Liver (tissue), 8 donors: ENCODE measurements at regions not wholly inside any gene's neighbourhood (a gene's known extent, or its start where the extent isn't known, plus 50 kb on each side); places are given as distances from the start of the nearest gene placed in this dataset.

Source experiments
- DNase-seq: peaks from one replicate; pipeline ENCODE4 v3.0.0-alpha.2; 2017; ENCODE audit warnings: low spot score
- H3K27ac ChIP-seq, 2 donors: one replicate each; pipeline ENCODE4 v1.7.0; 2013; ENCODE audit warnings: inconsistent platforms in 2 of 2, low read length in 2 of 2, control low read depth in 1 of 2, low read depth in 1 of 2, mild to moderate bottlenecking in 1 of 2
- H3K27me3 ChIP-seq, 4 donors: one replicate each; pipeline versions ENCODE4 v1.6.1 to v1.7.0; 2013; ENCODE audit warnings: low read length in 3 of 4, inconsistent platforms in 1 of 4, mild to moderate bottlenecking in 1 of 4, moderate library complexity in 1 of 4; ENCODE audit not compliant: control insufficient read depth in 4 of 4, insufficient read depth in 4 of 4
- H3K36me3 ChIP-seq, 4 donors: one replicate each; pipeline versions ENCODE4 v1.6.1 to v1.7.0; 2013; ENCODE audit warnings: low read length in 3 of 4, mild to moderate bottlenecking in 3 of 4, low read depth in 1 of 4, moderate library complexity in 1 of 4; ENCODE audit not compliant: control insufficient read depth in 4 of 4, insufficient read depth in 3 of 4
- H3K4me1 ChIP-seq, 4 donors: one replicate each; pipeline versions ENCODE4 v1.6.1 to v1.7.0; 2013; ENCODE audit warnings: low read length in 3 of 4, mild to moderate bottlenecking in 3 of 4, moderate library complexity in 1 of 4; ENCODE audit not compliant: control insufficient read depth in 4 of 4, insufficient read depth in 4 of 4
- H3K4me3 ChIP-seq, 3 donors: one replicate each; pipeline versions ENCODE4 v1.6.1 to v1.7.0; 2013; ENCODE audit warnings: low read length in 3 of 3, control low read depth in 1 of 3, low read depth in 1 of 3, mild to moderate bottlenecking in 1 of 3
- H3K9ac ChIP-seq, 2 donors: one replicate each; pipeline ENCODE4 v1.7.0; 2013; ENCODE audit warnings: low read length in 2 of 2, mild to moderate bottlenecking in 2 of 2, moderate library complexity in 2 of 2, control low read depth in 1 of 2, low read depth in 1 of 2
- H3K9me3 ChIP-seq, 4 donors: one replicate each; pipeline versions ENCODE4 v1.6.1 to v1.7.0; 2013; ENCODE audit warnings: low read length in 3 of 4; ENCODE audit not compliant: control insufficient read depth in 4 of 4
- ATF3 ChIP-seq: IDR thresholded peaks from 2 replicates; pipeline ENCODE4 v1.6.1; 2016; ENCODE audit warnings: antibody characterized with exemption
- EGR1 ChIP-seq, 2 donors: IDR thresholded peaks; 2 replicates each; pipeline ENCODE4 v1.6.1; 2016 to 2018; ENCODE audit warnings: antibody characterized with exemption in 2 of 2, low read depth in 2 of 2
- FOXA1 ChIP-seq: IDR thresholded peaks from 2 replicates; pipeline ENCODE4 v1.6.1; 2016; ENCODE audit warnings: antibody characterized with exemption
- FOXA2 ChIP-seq: IDR thresholded peaks from 2 replicates; pipeline ENCODE4 v1.6.1; 2016; ENCODE audit warnings: antibody characterized with exemption
- GABPA ChIP-seq, 2 donors: IDR thresholded peaks in 1 of 2; conservative IDR thresholded peaks in 1 of 2; 2 replicates each; pipeline ENCODE4 v1.6.1; 2016; ENCODE audit warnings: antibody characterized with exemption in 2 of 2, mild to moderate bottlenecking in 1 of 2, moderate library complexity in 1 of 2
- HNF4A ChIP-seq, 2 donors: conservative IDR thresholded peaks; 2 replicates each; pipeline ENCODE4 v1.6.1; 2016; ENCODE audit warnings: antibody characterized with exemption in 2 of 2, mild to moderate bottlenecking in 2 of 2
- HNF4G ChIP-seq: IDR thresholded peaks from 2 replicates; pipeline ENCODE4 v1.6.1; 2016; ENCODE audit warnings: antibody characterized with exemption
- JUND ChIP-seq, 2 donors: IDR thresholded peaks; 2 replicates each; pipeline ENCODE4 v1.6.1; 2016; ENCODE audit warnings: antibody characterized with exemption in 2 of 2
- MAX ChIP-seq: IDR thresholded peaks from 2 replicates; pipeline ENCODE4 v1.6.1; 2016; ENCODE audit warnings: antibody characterized with exemption
- NR2F2 ChIP-seq: IDR thresholded peaks from 2 replicates; pipeline ENCODE4 v1.6.1; 2016; ENCODE audit warnings: antibody characterized with exemption
- RAD21 ChIP-seq, 2 donors: IDR thresholded peaks; 2 replicates each; pipeline ENCODE4 v1.6.1; 2016; ENCODE audit warnings: antibody characterized with exemption in 2 of 2, mild to moderate bottlenecking in 2 of 2
- RXRA ChIP-seq, 2 donors: IDR thresholded peaks; 2 replicates each; pipeline ENCODE4 v1.6.1; 2017 to 2018; ENCODE audit warnings: antibody characterized with exemption in 2 of 2, mild to moderate bottlenecking in 1 of 2
- SP1 ChIP-seq: IDR thresholded peaks from 2 replicates; pipeline ENCODE4 v1.6.1; 2018; ENCODE audit warnings: antibody characterized with exemption, mild to moderate bottlenecking
- TAF1 ChIP-seq: conservative IDR thresholded peaks from 2 replicates; pipeline ENCODE4 v1.6.1; 2016; ENCODE audit warnings: antibody characterized with exemption, mild to moderate bottlenecking
- YY1 ChIP-seq: IDR thresholded peaks from 2 replicates; pipeline ENCODE4 v1.6.1; 2016; ENCODE audit warnings: antibody characterized with exemption, mild to moderate bottlenecking
- ZBTB33 ChIP-seq: IDR thresholded peaks from 2 replicates; pipeline ENCODE4 v1.6.1; 2016; ENCODE audit warnings: antibody characterized with exemption
- WGBS: extraction: QIAGEN DNeasy Blood & Tissue Kit; methylation state at CpG from one replicate; pipeline ENCODE4 v1.1.7; 2013; 5-methylcytosine and 5-hydroxymethylcytosine counted together
- TF ChIP-seq, protein P1 (sequence below): fragments of 150-350 bp; IDR thresholded peaks from 2 replicates; pipeline ENCODE4 v1.5.1; 2017; ENCODE audit warnings: improper control_type of control experiment, low read depth, low read length; ENCODE audit not compliant: missing input control
- TF ChIP-seq, protein P2 (sequence below): IDR thresholded peaks from 2 replicates; pipeline ENCODE4 v1.6.1; 2016; ENCODE audit warnings: antibody characterized with exemption, mild to moderate bottlenecking
- donor health status: healthy.
- donor health status: healthy.
- donor health status: healthy.
- donor health status: healthy.
- donor health status: healthy.

- H3K27me3 ChIP-seq = no peaks in the 10 kb centered on the region
- TF ChIP-seq FOXA1 (no peak), RXRA (IDR thresholded peaks at IDR 0.05) (no peak), NR2F2 (no peak), ATF3 (no peak), HNF4A (conservative IDR thresholded peaks at IDR 0.05) (no peak), RAD21 (IDR thresholded peaks at IDR 0.05) (no peak), SP1 (no peak), YY1 (no peak), MAX (no peak), FOXA2 (no peak)
- TF ChIP-seq, protein P1, sequence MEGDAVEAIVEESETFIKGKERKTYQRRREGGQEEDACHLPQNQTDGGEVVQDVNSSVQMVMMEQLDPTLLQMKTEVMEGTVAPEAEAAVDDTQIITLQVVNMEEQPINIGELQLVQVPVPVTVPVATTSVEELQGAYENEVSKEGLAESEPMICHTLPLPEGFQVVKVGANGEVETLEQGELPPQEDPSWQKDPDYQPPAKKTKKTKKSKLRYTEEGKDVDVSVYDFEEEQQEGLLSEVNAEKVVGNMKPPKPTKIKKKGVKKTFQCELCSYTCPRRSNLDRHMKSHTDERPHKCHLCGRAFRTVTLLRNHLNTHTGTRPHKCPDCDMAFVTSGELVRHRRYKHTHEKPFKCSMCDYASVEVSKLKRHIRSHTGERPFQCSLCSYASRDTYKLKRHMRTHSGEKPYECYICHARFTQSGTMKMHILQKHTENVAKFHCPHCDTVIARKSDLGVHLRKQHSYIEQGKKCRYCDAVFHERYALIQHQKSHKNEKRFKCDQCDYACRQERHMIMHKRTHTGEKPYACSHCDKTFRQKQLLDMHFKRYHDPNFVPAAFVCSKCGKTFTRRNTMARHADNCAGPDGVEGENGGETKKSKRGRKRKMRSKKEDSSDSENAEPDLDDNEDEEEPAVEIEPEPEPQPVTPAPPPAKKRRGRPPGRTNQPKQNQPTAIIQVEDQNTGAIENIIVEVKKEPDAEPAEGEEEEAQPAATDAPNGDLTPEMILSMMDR = no peak
- no peak overlapping the region for H3K4me3 ChIP-seq
- no peaks in the 10 kb centered on the region for H3K36me3 ChIP-seq
- WGBS = 89% methylated on average over 3 of the region's 3 CpGs
- H3K9ac ChIP-seq = no peak overlapping the region
- H3K27ac ChIP-seq = no peak overlapping the region
- H3K9me3 ChIP-seq = no peaks in the 10 kb centered on the region
- no peaks in the 10 kb centered on the region for H3K4me1 ChIP-seq
- no peak for DNase-seq
Measured at GRCh38 chr5:18057725-18058124, 423.5 kb downstream of the TAF11L14 start.

GRCh38 chr5:18067615-18068014, 433.4 kb downstream of the TAF11L14 start:
- no peaks in the 10 kb centered on the region for H3K27me3 ChIP-seq
- H3K27ac ChIP-seq = no peak overlapping the region
- no peak for DNase-seq
- H3K9me3 ChIP-seq = no peaks in the 10 kb centered on the region
- H3K9ac ChIP-seq = no peak overlapping the region
- H3K4me3 ChIP-seq = no peak overlapping the region
- TF ChIP-seq EGR1 (IDR thresholded peaks at IDR 0.05; ENCODE audit: low read depth in 2 of 2) (no peak), ATF3 (no peak), GABPA (IDR thresholded peaks at IDR 0.05 in 1 of 2, conservative IDR thresholded peaks at IDR 0.05 in 1 of 2) (no peak), NR2F2 (no peak), MAX (no peak), JUND (IDR thresholded peaks at IDR 0.05) (no peak), YY1 (no peak), HNF4A (conservative IDR thresholded peaks at IDR 0.05) (no peak), FOXA1 (no peak), RAD21 (IDR thresholded peaks at IDR 0.05) (no peak), TAF1 (no peak), RXRA (IDR thresholded peaks at IDR 0.05) (no peak), SP1 (no peak), ZBTB33 (no peak), FOXA2 (no peak), HNF4G (no peak)
- TF ChIP-seq, protein P1 = no peak
- TF ChIP-seq, protein P2, sequence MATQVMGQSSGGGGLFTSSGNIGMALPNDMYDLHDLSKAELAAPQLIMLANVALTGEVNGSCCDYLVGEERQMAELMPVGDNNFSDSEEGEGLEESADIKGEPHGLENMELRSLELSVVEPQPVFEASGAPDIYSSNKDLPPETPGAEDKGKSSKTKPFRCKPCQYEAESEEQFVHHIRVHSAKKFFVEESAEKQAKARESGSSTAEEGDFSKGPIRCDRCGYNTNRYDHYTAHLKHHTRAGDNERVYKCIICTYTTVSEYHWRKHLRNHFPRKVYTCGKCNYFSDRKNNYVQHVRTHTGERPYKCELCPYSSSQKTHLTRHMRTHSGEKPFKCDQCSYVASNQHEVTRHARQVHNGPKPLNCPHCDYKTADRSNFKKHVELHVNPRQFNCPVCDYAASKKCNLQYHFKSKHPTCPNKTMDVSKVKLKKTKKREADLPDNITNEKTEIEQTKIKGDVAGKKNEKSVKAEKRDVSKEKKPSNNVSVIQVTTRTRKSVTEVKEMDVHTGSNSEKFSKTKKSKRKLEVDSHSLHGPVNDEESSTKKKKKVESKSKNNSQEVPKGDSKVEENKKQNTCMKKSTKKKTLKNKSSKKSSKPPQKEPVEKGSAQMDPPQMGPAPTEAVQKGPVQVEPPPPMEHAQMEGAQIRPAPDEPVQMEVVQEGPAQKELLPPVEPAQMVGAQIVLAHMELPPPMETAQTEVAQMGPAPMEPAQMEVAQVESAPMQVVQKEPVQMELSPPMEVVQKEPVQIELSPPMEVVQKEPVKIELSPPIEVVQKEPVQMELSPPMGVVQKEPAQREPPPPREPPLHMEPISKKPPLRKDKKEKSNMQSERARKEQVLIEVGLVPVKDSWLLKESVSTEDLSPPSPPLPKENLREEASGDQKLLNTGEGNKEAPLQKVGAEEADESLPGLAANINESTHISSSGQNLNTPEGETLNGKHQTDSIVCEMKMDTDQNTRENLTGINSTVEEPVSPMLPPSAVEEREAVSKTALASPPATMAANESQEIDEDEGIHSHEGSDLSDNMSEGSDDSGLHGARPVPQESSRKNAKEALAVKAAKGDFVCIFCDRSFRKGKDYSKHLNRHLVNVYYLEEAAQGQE = no peak
- WGBS = 72% methylated on average over 2 of the region's 2 CpGs
- no peaks in the 10 kb centered on the region for H3K36me3 ChIP-seq
- no peaks in the 10 kb centered on the region for H3K4me1 ChIP-seq
